Mesodermal cell (in vitro differentiated cells): ENCODE measurements at regions not wholly inside any gene's neighbourhood (a gene's known extent, or its start where the extent isn't known, plus 50 kb on each side); places are given as distances from the start of the nearest gene placed in this dataset.

Experiments used
- H3K27ac ChIP-seq: 2 replicates; pipeline ENCODE4 v1.7.0; 2013; ENCODE audit warnings: mild to moderate bottlenecking, low read depth, low read length, moderate library complexity; ENCODE audit not compliant: severe bottlenecking
- H3K36me3 ChIP-seq: 2 replicates; pipeline ENCODE4 v1.7.1; 2013; ENCODE audit warnings: mild to moderate bottlenecking, low read length, moderate library complexity; ENCODE audit not compliant: control insufficient read depth, insufficient read depth
- H3K4me1 ChIP-seq: one replicate; pipeline ENCODE4 v1.7.1; 2013; ENCODE audit warnings: mild to moderate bottlenecking, low read length; ENCODE audit not compliant: insufficient read depth, control insufficient read depth, poor library complexity, severe bottlenecking
- H3K4me3 ChIP-seq: 2 replicates; pipeline ENCODE4 v1.7.0; 2013; ENCODE audit warnings: low read length, control low read depth, mild to moderate bottlenecking; ENCODE audit not compliant: insufficient read depth, poor library complexity, severe bottlenecking; ENCODE audit errors: extremely low read depth
- H3K9me3 ChIP-seq: 2 replicates; pipeline ENCODE4 v1.7.1; 2013; ENCODE audit warnings: mild to moderate bottlenecking, low read length, moderate library complexity; ENCODE audit not compliant: control insufficient read depth
- WGBS, 2 experiments: methylation state at CpG; one replicate each; pipeline ENCODE4 v1.1.5; 2013; ENCODE audit warnings: missing lambda C conversion rate in 2 of 2; ENCODE audit not compliant: insufficient coverage in 2 of 2; 5-methylcytosine and 5-hydroxymethylcytosine counted together

- H3K4me3 ChIP-seq = no peak overlapping the region
- 83 to 100% methylated on average over 1 of the region's 7 CpGs for WGBS, 2 experiments
Observed at GRCh38 chr18:27793013-27793785, 383.7 kb downstream of the CDH2 start.

GRCh38 chr18:27789406-27789805, 387.5 kb downstream of the CDH2 start:
- Histone ChIP-seq H3K4me1 (no peaks in the 10 kb centered on the region), H3K4me3 (no peak overlapping the region), H3K27ac (no peak overlapping the region), H3K9me3 (no peaks in the 10 kb centered on the region), H3K36me3 (no peaks in the 10 kb centered on the region)
- 100% methylated on average over 1 of the region's 1 CpG for WGBS, 2 experiments

More at GRCh38 chr18:27793013-27793785, 383.7 kb downstream of the CDH2 start:
- H3K4me1 ChIP-seq = no peaks in the 10 kb centered on the region
- no peaks in the 10 kb centered on the region for H3K36me3 ChIP-seq
- H3K27ac ChIP-seq = no peak overlapping the region
- no peaks in the 10 kb centered on the region for H3K9me3 ChIP-seq

GRCh38 chr18:27787547-27787946, 389.4 kb downstream of the CDH2 start:
- H3K4me3 ChIP-seq = no peak overlapping the region
- no peak overlapping the region for H3K27ac ChIP-seq
- H3K36me3 ChIP-seq = no peaks in the 10 kb centered on the region
- no peaks in the 10 kb centered on the region for H3K9me3 ChIP-seq
- H3K4me1 ChIP-seq = no peaks in the 10 kb centered on the region
- 100% methylated on average over 1 of the region's 1 CpG; no CpG with 5 or more reads in 1 of the 2 experiments for WGBS, 2 experiments

GRCh38 chr18:27785815-27786471, 391.0 kb downstream of the CDH2 start:
- Histone ChIP-seq H3K27ac (no peak overlapping the region), H3K9me3 (no peaks in the 10 kb centered on the region), H3K36me3 (no peaks in the 10 kb centered on the region), H3K4me3 (no peak overlapping the region), H3K4me1 (no peaks in the 10 kb centered on the region)
- WGBS, 2 experiments = 98 to 99% methylated on average over 11 to 12 of the region's 16 CpGs

- Histone ChIP-seq H3K4me3 (no peak overlapping the region), H3K4me1 (no peaks in the 10 kb centered on the region), H3K9me3 (no peaks in the 10 kb centered on the region), H3K27ac (no peak overlapping the region), H3K36me3 (no peaks in the 10 kb centered on the region)
- no CpG with 5 or more reads among the region's 4 CpGs for WGBS, 2 experiments
Observed at GRCh38 chr18:27780061-27780745, 396.7 kb downstream of the CDH2 start.

- H3K36me3 ChIP-seq = no peaks in the 10 kb centered on the region
- no peaks in the 10 kb centered on the region for H3K9me3 ChIP-seq
- WGBS, 2 experiments = no CpG with 5 or more reads among the region's 1 CpG
- no peak overlapping the region for H3K27ac ChIP-seq
- H3K4me3 ChIP-seq = no peak overlapping the region
- no peaks in the 10 kb centered on the region for H3K4me1 ChIP-seq
Observed at GRCh38 chr18:27778925-27779324, 398.0 kb downstream of the CDH2 start.

GRCh38 chr18:27778441-27778840, 398.5 kb downstream of the CDH2 start:
- Histone ChIP-seq H3K27ac (no peak overlapping the region), H3K36me3 (no peaks in the 10 kb centered on the region), H3K4me1 (no peaks in the 10 kb centered on the region), H3K9me3 (no peaks in the 10 kb centered on the region), H3K4me3 (no peak overlapping the region)
- WGBS, 2 experiments = 17% methylated on average over 1 of the region's 2 CpGs; no CpG with 5 or more reads in 1 of the 2 experiments

- H3K4me1 ChIP-seq = peaks cover 2% of the 10 kb centered on the region
- H3K9me3 ChIP-seq = no peaks in the 10 kb centered on the region
- H3K36me3 ChIP-seq = no peaks in the 10 kb centered on the region
- 92 to 100% methylated on average over 1 to 2 of the region's 5 CpGs for WGBS, 2 experiments
- H3K4me3 ChIP-seq = no peak overlapping the region
- no peak overlapping the region for H3K27ac ChIP-seq
Observed at GRCh38 chr18:27772081-27772480, 404.8 kb downstream of the CDH2 start.

GRCh38 chr18:27771571-27771970, 405.4 kb downstream of the CDH2 start:
- Histone ChIP-seq H3K4me3 (no peak overlapping the region), H3K4me1 (peaks cover 2% of the 10 kb centered on the region), H3K27ac (no peak overlapping the region), H3K36me3 (no peaks in the 10 kb centered on the region), H3K9me3 (no peaks in the 10 kb centered on the region)

GRCh38 chr18:27769152-27769551, 407.8 kb downstream of the CDH2 start:
- Histone ChIP-seq H3K4me3 (no peak overlapping the region), H3K9me3 (no peaks in the 10 kb centered on the region), H3K36me3 (no peaks in the 10 kb centered on the region), H3K4me1 (peaks cover 2% of the 10 kb centered on the region), H3K27ac (no peak overlapping the region)
- 50 to 75% methylated on average over 1 of the region's 1 CpG for WGBS, 2 experiments
